Fibroblast of lung (primary cell): ENCODE measurements at regions not wholly inside any gene's neighbourhood (a gene's known extent, or its start where the extent isn't known, plus 50 kb on each side); places are given as distances from the start of the nearest gene placed in this dataset.

Experiments used
- CTCF ChIP-seq, 2 donors: IDR thresholded peaks in 1 of 2; conservative IDR thresholded peaks in 1 of 2; 1 replicate in 1 of 2; 2 replicates in 1 of 2; pipeline ENCODE4 v1.5.1; 2011 to 2012; ENCODE audit warnings: low read length in 2 of 2, control low read depth in 1 of 2, inconsistent platforms in 1 of 2, low read depth in 1 of 2, mild to moderate bottlenecking in 1 of 2
- EZH2 ChIP-seq: IDR thresholded peaks from 2 replicates; pipeline ENCODE4 v1.5.1; 2012; ENCODE audit warnings: low read length, control low read depth, mild to moderate bottlenecking; ENCODE audit errors: missing control alignments

- TF ChIP-seq CTCF (conservative IDR thresholded peaks at IDR 0.05 in 1 of 2, IDR thresholded peaks at IDR 0.05 in 1 of 2; ENCODE audit: low read depth in 1 of 2, low read length in 2 of 2), result no peak
- TF ChIP-seq EZH2, result no peak
Measured at GRCh38 chr4:161134795-161135194, 1029.0 kb downstream of the FSTL5 start.
